Subcutaneous abdominal adipose tissue (tissue), 5 donors: ENCODE measurements at regions not wholly inside any gene's neighbourhood (a gene's known extent, or its start where the extent isn't known, plus 50 kb on each side); places are given as distances from the start of the nearest gene placed in this dataset.

ENCODE experiments used
- H3K27ac ChIP-seq: one replicate; pipeline ENCODE4 v1.7.0; 2013; ENCODE audit warnings: low read depth, mild to moderate bottlenecking, inconsistent platforms, low read length, moderate library complexity
- H3K27me3 ChIP-seq, 5 donors: one replicate each; pipeline ENCODE4 v1.7.0; 2013; ENCODE audit warnings: low read length in 5 of 5, inconsistent platforms in 1 of 5; ENCODE audit not compliant: control insufficient read depth in 5 of 5, insufficient read depth in 4 of 5
- H3K36me3 ChIP-seq, 5 donors: one replicate each; pipeline ENCODE4 v1.7.0; 2013; ENCODE audit warnings: low read length in 5 of 5; ENCODE audit not compliant: control insufficient read depth in 5 of 5, insufficient read depth in 5 of 5
- H3K4me1 ChIP-seq, 5 donors: one replicate each; pipeline ENCODE4 v1.7.0; 2013; ENCODE audit warnings: low read length in 5 of 5, mild to moderate bottlenecking in 3 of 5, moderate library complexity in 1 of 5; ENCODE audit not compliant: control insufficient read depth in 5 of 5, insufficient read depth in 5 of 5
- H3K4me3 ChIP-seq, 5 donors: one replicate each; pipeline ENCODE4 v1.7.0; 2013; ENCODE audit warnings: low read length in 5 of 5, low read depth in 1 of 5
- H3K9ac ChIP-seq, 5 donors: one replicate each; pipeline ENCODE4 v1.7.0; 2013; ENCODE audit warnings: low read length in 5 of 5, mild to moderate bottlenecking in 4 of 5, moderate library complexity in 3 of 5
- H3K9me3 ChIP-seq, 5 donors: one replicate each; pipeline ENCODE4 v1.7.0; 2013; ENCODE audit warnings: low read length in 5 of 5; ENCODE audit not compliant: control insufficient read depth in 5 of 5
- donor health status: healthy.
- donor health status: healthy.
- donor health status: healthy.
- donor health status: healthy.
- donor health status: healthy.

- Histone ChIP-seq H3K36me3 (no peaks in the 10 kb centered on the region), H3K27ac (no peak overlapping the region), H3K9ac (no peak overlapping the region), H3K9me3 (no peaks in the 10 kb centered on the region), H3K4me3 (no peak overlapping the region), H3K27me3 (no peaks in the 10 kb centered on the region), H3K4me1 (peaks cover 4 to 19% (median 13%) of the 10 kb centered on the region in 5 donors)
Observed at GRCh38 chr2:163351143-163351542, 384.7 kb downstream of the FIGN start.

DNA sequence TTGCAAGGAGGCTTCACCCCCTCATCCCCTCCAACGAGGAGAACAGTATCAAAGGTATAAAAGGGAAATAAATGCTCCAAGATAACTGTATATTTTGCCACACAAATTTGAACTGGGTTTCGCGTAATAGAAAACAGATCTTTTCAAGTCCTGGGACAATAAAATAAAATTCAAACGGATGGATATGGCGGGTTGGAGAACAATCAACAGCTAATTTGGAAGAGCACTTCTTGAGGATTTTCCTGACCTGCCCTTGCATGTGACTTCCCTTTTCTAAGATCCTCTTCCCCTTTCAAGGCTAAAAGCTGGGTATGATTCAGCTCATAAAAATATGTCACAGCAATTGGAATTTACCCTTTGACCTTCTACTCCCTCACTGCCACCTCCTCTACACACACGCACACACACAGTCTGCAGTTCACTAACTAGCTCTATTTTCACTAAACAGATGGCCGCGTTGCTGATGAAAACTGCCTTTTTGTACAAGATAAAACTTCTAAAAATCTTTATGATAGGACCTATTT, 386.9 kb downstream of the FIGN start:
- H3K27ac ChIP-seq: peak overlapping the region; percentile 95
- H3K4me3 ChIP-seq: peak overlapping the region; percentile 49 to 78 (median 67)
- H3K9ac ChIP-seq: peak overlapping the region; percentile 51 to 92 (median 71)
- H3K4me1 ChIP-seq: peaks cover 4 to 19% (median 13%) of the 10 kb centered on the region in 5 donors
- no peaks in the 10 kb centered on the region for H3K36me3 ChIP-seq
- H3K9me3 ChIP-seq: no peaks in the 10 kb centered on the region
- no peaks in the 10 kb centered on the region for H3K27me3 ChIP-seq

- peak overlapping the region; percentile 95 for H3K27ac ChIP-seq
- no peaks in the 10 kb centered on the region for H3K9me3 ChIP-seq
- peak overlapping the region; percentile 51 to 92 (median 71) for H3K9ac ChIP-seq
- peak overlapping the region; percentile 49 to 78 (median 67) for H3K4me3 ChIP-seq
- H3K27me3 ChIP-seq: no peaks in the 10 kb centered on the region
- H3K36me3 ChIP-seq: no peaks in the 10 kb centered on the region
- peaks cover 4 to 19% (median 13%) of the 10 kb centered on the region in 5 donors for H3K4me1 ChIP-seq
Observed at GRCh38 chr2:163347982-163348856, 387.6 kb downstream of the FIGN start.

DNA sequence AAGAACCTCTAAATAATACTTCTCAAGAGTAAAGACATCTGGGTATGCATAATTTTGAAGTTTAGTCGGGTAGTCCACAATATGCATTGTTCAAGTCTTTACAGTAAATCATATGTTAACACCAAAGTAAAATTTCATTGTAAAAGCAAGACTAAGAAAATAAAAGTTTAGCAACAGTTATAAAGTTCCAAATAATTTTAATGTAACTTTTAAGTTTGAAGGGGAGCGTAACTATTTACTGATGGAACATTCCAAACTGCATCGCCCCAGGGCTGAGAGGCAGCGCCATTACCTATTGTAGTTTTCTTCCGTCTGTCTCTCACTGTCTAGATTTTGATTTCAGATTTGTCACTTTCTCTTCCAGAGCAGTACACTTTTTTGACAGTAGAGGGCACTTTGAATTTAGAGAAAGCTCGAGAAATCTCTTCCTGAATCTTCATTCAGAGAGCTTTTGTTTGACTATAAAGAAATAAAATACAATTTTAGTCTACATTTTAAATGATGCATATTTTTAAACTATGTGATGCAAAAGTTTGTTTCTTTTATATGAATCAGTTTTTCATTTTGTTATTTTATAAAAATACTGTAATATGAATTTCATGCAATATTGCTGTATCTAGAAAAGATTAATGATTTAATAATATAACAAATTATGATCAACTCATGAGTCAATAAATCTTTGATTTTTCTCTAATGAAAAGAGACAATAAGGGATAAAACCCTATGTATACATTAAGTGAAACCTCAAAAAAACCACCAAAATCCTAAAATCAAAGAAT, 389.8 kb downstream of the FIGN start:
- H3K27me3 ChIP-seq: no peaks in the 10 kb centered on the region
- H3K4me3 ChIP-seq: no peak overlapping the region
- no peaks in the 10 kb centered on the region for H3K36me3 ChIP-seq
- H3K9me3 ChIP-seq: no peaks in the 10 kb centered on the region
- peaks cover 4 to 19% (median 13%) of the 10 kb centered on the region in 5 donors for H3K4me1 ChIP-seq
- H3K27ac ChIP-seq: no peak overlapping the region
- H3K9ac ChIP-seq: no peak overlapping the region

- H3K36me3 ChIP-seq: no peaks in the 10 kb centered on the region
- H3K4me1 ChIP-seq: peaks cover under 1 to 10% (median 3%) of the 10 kb centered on the region in 5 donors
- no peak overlapping the region for H3K27ac ChIP-seq
- H3K9ac ChIP-seq: no peak overlapping the region
- no peaks in the 10 kb centered on the region for H3K9me3 ChIP-seq
- no peaks in the 10 kb centered on the region for H3K27me3 ChIP-seq
- no peak overlapping the region for H3K4me3 ChIP-seq
Observed at GRCh38 chr2:163343316-163343715, 392.5 kb downstream of the FIGN start.

- no peak overlapping the region for H3K4me3 ChIP-seq
- no peak overlapping the region for H3K27ac ChIP-seq
- no peak overlapping the region for H3K9ac ChIP-seq
- no peaks in the 10 kb centered on the region for H3K4me1 ChIP-seq
- H3K9me3 ChIP-seq: no peaks in the 10 kb centered on the region
- no peaks in the 10 kb centered on the region for H3K27me3 ChIP-seq
- no peaks in the 10 kb centered on the region for H3K36me3 ChIP-seq
Observed at GRCh38 chr2:163341426-163341825, 394.4 kb downstream of the FIGN start.

GRCh38 chr2:163338270-163338669, 397.5 kb downstream of the FIGN start:
- Histone ChIP-seq H3K27me3 (no peaks in the 10 kb centered on the region), H3K9ac (no peak overlapping the region), H3K4me1 (no peaks in the 10 kb centered on the region), H3K36me3 (no peaks in the 10 kb centered on the region), H3K9me3 (no peaks in the 10 kb centered on the region), H3K4me3 (no peak overlapping the region), H3K27ac (no peak overlapping the region)

DNA sequence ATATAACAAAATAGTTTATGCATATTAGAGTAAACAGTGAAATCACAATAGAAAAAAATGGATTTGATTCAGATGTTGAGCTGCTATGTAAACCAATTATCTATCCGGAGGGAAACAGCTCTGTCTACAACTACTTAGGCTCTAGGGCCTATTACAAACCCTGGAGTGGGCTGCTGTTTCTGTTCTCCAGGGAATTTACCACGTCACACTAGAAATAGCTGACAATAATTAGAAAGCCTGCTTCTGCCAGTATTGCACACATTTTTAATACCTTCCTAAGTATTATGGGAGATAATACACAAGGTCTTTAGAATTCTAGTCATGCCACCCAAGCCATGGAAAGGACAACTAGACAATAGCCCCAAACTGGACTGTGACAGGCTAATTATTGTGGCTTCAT, 411.1 kb downstream of the FIGN start:
- no peaks in the 10 kb centered on the region for H3K27me3 ChIP-seq
- no peaks in the 10 kb centered on the region for H3K9me3 ChIP-seq
- H3K36me3 ChIP-seq: no peaks in the 10 kb centered on the region
- H3K27ac ChIP-seq: no peak overlapping the region
- no peak overlapping the region for H3K9ac ChIP-seq
- H3K4me1 ChIP-seq: no peaks in the 10 kb centered on the region
- H3K4me3 ChIP-seq: no peak overlapping the region

DNA sequence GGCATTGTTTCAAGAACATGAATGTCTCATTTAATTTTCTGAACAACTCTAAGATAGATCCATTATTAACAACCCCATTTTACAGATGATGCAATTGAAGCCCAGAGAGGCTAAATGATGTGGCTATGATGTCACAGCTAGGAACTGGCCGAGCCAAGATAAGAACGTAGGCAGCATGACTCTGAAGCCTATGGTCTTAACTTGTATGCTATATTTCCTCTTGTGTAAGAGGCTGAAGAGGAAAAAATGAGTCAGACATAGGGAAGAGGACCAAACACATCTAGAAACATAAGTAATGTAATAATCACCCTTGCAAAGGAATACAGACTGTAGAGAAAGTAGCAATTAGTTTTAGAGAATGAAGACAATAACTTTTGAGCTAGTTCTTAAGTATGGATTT, 416.8 kb downstream of the FIGN start:
- Histone ChIP-seq H3K36me3 (no peaks in the 10 kb centered on the region), H3K4me3 (no peak overlapping the region), H3K27me3 (no peaks in the 10 kb centered on the region), H3K4me1 (no peaks in the 10 kb centered on the region), H3K9me3 (no peaks in the 10 kb centered on the region), H3K27ac (no peak overlapping the region), H3K9ac (no peak overlapping the region)

- H3K4me3 ChIP-seq: no peak overlapping the region
- H3K27me3 ChIP-seq: no peaks in the 10 kb centered on the region
- H3K9me3 ChIP-seq: no peaks in the 10 kb centered on the region
- no peaks in the 10 kb centered on the region for H3K36me3 ChIP-seq
- H3K27ac ChIP-seq: no peak overlapping the region
- no peaks in the 10 kb centered on the region for H3K4me1 ChIP-seq
- H3K9ac ChIP-seq: no peak overlapping the region
Observed at GRCh38 chr2:163314712-163315111, 421.1 kb downstream of the FIGN start.
